ENCODE measurements at regions not wholly inside any gene's neighbourhood (a gene's known extent, or its start where the extent isn't known, plus 50 kb on each side); places are given as distances from the start of the nearest gene placed in this dataset.
A peak's percentile ranks its signal among the peaks of the same experiment; 100 is the strongest.

DNA sequence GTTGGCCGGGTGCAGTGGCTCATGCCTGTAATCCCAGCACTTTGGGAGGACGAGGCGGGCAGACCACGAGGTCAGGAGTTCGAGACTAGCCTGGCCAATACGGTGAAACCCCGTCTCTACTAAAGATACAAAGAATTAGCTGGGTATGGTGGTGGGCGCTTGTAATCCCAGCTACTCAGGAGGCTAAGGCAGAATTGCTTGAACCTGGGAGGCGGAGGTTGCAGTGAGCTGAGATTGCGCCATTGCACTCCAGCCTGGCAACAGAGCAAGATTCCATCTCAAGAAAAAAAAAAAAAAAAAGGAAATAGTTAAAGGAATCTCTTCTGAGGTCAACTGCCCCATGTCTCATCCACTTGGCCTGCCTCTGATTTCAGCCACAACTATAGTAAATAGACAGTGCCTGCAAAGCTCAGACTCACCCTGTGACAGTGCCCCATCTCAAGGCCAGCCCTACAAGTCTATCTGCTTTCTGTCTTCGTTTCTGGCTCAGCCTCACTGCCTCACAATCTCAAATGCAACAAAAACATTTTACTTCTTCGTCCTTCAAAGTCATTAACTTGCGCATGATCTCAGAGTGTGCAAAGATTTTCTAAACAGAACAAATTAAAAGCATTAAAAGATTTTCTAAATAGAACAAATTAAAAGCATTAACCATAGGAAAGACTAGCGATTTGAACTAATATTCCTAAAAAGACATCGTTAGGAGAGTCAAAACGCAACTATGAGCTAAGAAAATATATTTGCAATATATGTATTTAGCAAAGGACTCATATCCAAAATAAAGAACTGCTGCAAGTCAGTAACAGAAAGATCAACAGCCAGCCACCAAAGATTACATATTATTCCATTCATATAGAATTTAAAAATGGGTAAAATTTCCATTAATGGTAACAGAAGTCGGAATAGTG is 65.0 kb upstream of the PRDX6 start:
- BruUV-seq (replicated peaks): no TSS peak
- no peaks in the 10 kb centered on the region for H3K27me3 ChIP-seq (replicated peaks in 1 of 2; ENCODE audit: control insufficient read depth in 2 of 2, insufficient read depth in 2 of 2, low read length in 1 of 2)
- no peak overlapping the region; the same call in 1 of the 2 replicates for H2AFZ ChIP-seq (ENCODE audit: control insufficient read depth, low read depth, low read length)
- no peak overlapping the region for H3K9ac ChIP-seq (ENCODE audit: control insufficient read depth, insufficient read depth, low read length)
- in situ Hi-C loops (cut with MboI) (loop anchor here (5.0 kb wide), 4 partner anchors 80 to 665 kb away; no protein-coding TSS in a partner anchor), intact Hi-C loops (cut with micrococcal nuclease; ENCODE audit: unreplicated experiment) (loop anchor here (2.0 kb wide), 3 partner anchors 57 to 199 kb away; no protein-coding TSS in a partner anchor)
- ChIA-PET CTCF (interaction anchor here (0.6 to 4.7 kb wide), 8 partner anchors 9 to 209 kb away, joined by 3 to 34 read pairs (median 3); no protein-coding TSS in a partner anchor), RAD21 (ENCODE audit: unreplicated experiment) (interaction anchor here (0.7 to 4.8 kb wide), 10 partner anchors 9 to 593 kb away, joined by 3 to 31 read pairs (median 4); partner anchors contain the start of genes GAS5, TNFSF4 and ZBTB37), SMC1A (ENCODE audit: uncharacterized antibody, unreplicated experiment) (interaction anchor here (0.6 to 17.9 kb wide), 15 partner anchors 8 to 208 kb away, joined by 3 to 348 read pairs (median 4); partner anchors contain the start of gene TNFSF4), POLR2A (interaction anchor here (0.6 to 1.6 kb wide), 6 partner anchors 62 to 593 kb away, joined by 3 to 6 read pairs (median 4); no protein-coding TSS in a partner anchor)
- peak overlapping the region; percentile 99 for H3K27ac ChIP-seq (ENCODE audit: control insufficient read depth, insufficient read depth)
- peak overlapping the region; percentile 85 for H3K4me2 ChIP-seq (ENCODE audit: control insufficient read depth, insufficient read depth)
- peaks cover 72% of the 10 kb centered on the region for H3K4me1 ChIP-seq (ENCODE audit: control insufficient read depth, insufficient read depth, low read length)
- DNase-seq (ENCODE audit: low read depth, low spot score): no peak
- peak overlapping the region; percentile 43; the same call in 1 of the 2 replicates for H3K4me3 ChIP-seq
- TF ChIP-seq RAD21 (IDR thresholded peaks at IDR 0.05; ENCODE audit: insufficient read depth, low read depth, low read length) (0 out of 2 replicates have a peak, but pooled peaks have one; percentile 3), SUPT20H (IDR thresholded peaks at IDR 0.05; ENCODE audit: borderline replicate concordance, control insufficient read depth, low read depth, low read length) (no peak), SREBF2 (IDR thresholded peaks at IDR 0.05; ENCODE audit: low read length) (no peak), JUNB (IDR thresholded peaks at IDR 0.05) (peak; percentile 91), MEF2A (IDR thresholded peaks at IDR 0.05; ENCODE audit: insufficient read depth, low read depth, low read length) (0 out of 2 replicates have a peak, but pooled peaks have one; percentile 20), HDGF (IDR thresholded peaks at IDR 0.05) (peak; percentile 65; the same call in 1 of the 2 replicates)
- TF ChIP-seq, protein P1, sequence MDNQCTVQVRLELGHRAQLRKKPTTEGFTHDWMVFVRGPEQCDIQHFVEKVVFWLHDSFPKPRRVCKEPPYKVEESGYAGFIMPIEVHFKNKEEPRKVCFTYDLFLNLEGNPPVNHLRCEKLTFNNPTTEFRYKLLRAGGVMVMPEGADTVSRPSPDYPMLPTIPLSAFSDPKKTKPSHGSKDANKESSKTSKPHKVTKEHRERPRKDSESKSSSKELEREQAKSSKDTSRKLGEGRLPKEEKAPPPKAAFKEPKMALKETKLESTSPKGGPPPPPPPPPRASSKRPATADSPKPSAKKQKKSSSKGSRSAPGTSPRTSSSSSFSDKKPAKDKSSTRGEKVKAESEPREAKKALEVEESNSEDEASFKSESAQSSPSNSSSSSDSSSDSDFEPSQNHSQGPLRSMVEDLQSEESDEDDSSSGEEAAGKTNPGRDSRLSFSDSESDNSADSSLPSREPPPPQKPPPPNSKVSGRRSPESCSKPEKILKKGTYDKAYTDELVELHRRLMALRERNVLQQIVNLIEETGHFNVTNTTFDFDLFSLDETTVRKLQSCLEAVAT (IDR thresholded peaks at IDR 0.05): 0 out of 2 replicates have a peak, but pooled peaks have one; percentile 23
- peak; percentile 5; the same call in 2 of the 3 replicates for ATAC-seq
- H3K36me3 ChIP-seq (ENCODE audit: control insufficient read depth in 2 of 2, insufficient read depth in 2 of 2, low read length in 1 of 2): no peaks in the 10 kb centered on the region
- 72% methylated on average over 17 of the region's 17 CpGs for WGBS (ENCODE audit: insufficient coverage, insufficient replicate concordance, low lambda C conversion rate, missing lambda C conversion rate)
- H3K79me2 ChIP-seq (ENCODE audit: control insufficient read depth, insufficient read depth, low read length): peaks cover 2% of the 10 kb centered on the region
- FAIRE-seq: no peak
- no peaks in the 10 kb centered on the region for H4K20me1 ChIP-seq (ENCODE audit: control insufficient read depth, insufficient read depth)
- no peaks in the 10 kb centered on the region; the same call in 2 of the 3 replicates for H3K9me3 ChIP-seq (replicated peaks; ENCODE audit: control insufficient read depth, insufficient read depth, low read length)

Measured in GM12878 (cell line).